GM19395 (cell line): ENCODE measurements at regions not wholly inside any gene's neighbourhood (a gene's known extent, or its start where the extent isn't known, plus 50 kb on each side); places are given as distances from the start of the nearest gene placed in this dataset.
"Not testable (repeated sequence)": the region's sequence is repeated elsewhere in the genome, so short reads cannot be mapped to it uniquely, and the experiment has no call there.

Experiments
- ATAC-seq: cut with Tn5 transposase; IDR thresholded peaks from one replicate; pipeline ENCODE4 v1.9.1; 2021; ENCODE audit warnings: mild to moderate bottlenecking, moderate library complexity; ENCODE audit not compliant: unreplicated experiment

DNA sequence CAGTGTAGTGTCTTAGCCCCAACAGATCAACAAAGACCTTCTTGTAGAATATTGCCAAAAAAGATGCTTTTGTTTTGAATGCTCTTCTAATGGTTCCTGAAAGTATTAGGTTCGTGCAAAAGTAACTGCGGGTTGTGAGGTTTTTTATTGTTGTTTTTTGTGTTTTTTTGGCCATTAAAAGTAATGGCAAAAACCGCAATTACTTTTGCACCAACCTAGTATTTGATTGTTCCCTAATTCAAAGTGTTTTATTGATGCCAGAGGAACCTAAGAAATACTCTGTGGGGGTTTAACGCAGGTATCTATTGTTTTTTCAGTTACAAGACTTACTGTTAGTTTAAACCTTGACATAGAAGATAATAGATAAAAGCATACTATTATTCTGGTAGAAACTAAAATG lies 150.8 kb upstream of the DAAM1 start:
- ATAC-seq = no peak

DNA sequence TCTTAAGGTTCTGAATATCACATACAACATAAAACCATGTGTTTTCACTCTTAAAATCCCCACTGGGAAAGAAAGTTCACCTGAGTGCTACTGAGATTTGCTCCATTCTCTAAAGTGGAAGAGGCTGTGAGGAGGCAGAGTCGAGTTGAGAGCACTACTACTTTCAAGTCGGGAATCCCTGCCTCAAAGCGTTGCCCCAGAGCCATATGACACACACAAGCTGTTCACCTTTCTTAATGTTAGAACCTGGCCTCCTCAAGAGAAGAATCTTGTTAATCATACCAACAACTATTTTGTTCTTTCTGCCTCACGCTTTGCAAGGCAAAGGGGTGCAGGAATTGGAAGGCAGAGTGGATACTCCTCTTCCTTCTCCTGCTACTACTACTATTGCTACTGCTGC lies 149.7 kb upstream of the DAAM1 start:
- ATAC-seq = no peak

DNA sequence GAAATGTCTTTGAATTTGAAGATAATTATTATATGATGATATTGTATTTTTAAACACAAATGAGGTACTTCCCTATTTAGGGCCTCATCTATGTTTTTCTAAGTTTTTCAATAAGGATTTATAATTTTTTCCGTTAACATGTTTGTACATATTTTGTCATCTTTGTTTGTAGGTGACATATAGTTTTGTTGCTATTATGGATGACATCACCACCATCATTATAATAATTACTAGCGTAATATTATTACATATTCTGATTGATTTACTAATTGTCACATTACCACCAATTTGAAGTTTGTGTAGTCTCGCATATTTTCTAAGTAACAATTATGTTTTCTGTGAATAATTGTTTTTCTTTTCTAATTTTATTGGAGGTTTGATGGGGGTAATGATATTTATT lies 147.2 kb upstream of the DAAM1 start:
- no peak for ATAC-seq

DNA sequence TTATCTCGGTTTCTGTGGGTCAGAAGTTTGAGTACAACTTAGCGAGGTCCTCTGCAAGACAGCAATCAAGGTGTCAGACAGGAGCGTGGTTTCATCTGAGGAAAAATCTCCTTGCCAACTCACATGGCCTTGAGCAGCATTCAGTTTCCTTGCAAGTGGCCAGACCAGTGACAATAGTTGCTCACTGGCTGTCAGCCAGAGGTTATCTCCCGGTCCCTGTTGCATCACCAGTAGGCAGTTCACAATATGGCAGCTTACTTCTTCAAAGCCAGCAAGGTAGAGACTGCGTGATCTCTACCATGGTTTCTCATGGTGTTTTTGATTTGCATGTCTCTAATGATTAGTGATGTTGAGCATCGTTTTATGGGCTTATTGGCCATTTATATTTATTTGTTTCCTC lies 143.8 kb upstream of the DAAM1 start:
- no peak for ATAC-seq

DNA sequence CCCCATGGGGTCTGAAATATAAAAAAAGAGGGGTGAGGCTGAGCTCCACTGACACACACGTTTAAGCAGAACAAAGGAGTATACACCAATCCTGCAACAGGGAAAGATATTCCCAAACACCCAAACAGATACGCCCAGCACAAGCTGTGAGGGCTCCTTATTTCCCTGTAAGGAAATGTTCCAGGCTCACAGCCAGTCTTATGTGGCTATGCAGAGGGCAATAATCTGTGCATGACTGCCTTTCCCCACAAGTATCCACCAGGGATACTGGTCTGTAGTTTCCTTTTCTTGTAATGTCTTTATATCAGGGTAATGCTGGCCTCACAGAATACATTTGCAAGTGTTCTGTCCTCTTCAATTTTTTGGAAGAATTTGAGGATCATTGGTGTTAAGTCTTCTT lies 141.7 kb upstream of the DAAM1 start:
- no peak for ATAC-seq

DNA sequence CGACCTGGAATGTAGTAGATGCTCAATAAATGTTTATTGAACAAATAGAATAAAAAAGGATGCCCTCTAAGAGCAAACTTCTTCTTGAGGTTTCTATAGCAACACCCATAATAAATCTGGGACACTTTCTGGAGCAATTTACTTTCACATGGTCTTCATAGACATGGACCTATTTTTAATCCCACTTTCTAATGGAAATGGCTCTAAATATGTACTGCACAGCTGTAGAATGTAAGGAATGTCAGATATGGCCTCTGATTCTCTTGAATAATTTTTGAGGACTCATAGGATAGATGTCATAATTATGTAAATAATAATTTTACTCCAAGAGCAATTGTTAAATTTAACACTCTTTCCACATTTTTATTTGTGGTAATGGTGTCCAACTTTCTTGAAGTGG lies 133.5 kb upstream of the DAAM1 start:
- no peak for ATAC-seq

DNA sequence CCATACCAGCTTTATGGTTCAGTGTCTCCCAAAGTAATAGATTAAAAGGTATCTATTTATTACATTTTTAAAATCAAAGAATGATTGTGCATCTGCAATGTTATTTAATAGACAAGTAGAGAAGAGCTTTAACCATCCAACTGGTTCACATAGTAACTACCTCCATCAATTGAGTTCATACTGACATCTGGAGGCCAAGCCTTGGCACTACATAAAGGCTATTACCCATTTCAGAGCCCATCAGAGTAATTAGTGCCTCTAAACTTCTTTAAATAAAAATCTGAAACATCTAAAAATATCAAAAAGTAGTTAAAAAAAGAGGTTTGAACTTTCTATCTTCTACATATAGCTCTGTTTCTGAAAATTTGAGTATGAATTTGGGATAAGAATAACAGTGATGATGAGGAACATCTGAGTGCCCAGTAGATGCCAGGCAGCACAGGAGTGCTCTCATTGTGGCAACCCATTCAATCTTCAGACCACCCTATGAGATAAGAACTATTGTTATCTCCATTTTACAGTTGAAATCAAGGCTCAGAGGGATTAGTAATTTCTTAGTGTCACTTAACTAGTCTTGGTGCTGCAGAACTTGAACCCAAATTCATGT lies 132.9 kb upstream of the DAAM1 start:
- peak; percentile 88 for ATAC-seq

DNA sequence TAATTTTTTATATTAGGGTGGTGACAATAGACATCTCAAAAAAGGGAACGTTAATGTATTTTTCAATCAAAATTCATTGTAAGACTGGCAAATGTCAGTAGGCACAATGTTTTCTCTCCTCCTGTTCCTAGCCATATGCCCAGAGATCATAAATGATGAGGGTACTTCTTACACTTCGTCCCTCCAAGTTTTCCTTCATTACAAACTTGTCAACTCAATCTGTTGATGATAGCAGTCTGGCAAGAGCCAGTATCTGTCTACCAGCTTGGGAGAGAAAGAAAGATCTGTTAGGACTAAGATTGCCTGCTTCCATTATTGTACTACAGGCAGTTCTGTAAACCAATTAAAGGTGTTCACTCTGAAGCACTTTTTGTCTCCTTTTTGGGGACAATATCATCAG lies 130.9 kb upstream of the DAAM1 start:
- ATAC-seq = no peak

DNA sequence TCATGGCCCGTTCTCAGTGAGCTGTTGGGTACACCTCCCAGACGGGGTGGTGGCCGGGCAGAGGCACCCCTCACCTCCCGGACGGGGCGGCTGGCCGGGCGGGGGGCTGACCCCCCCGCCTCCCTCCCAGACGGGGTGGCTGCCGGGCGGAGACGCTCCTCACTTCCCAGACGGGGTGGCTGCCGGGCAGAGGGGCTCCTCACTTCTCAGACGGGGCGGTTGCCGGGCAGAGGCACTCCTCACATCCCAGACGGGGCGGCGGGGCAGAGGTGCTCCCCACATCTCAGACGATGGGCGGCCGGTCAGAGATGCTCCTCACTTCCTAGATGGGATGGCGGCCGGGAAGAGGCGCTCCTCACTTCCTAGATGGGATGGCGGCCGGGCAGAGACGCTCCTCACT lies 129.7 kb upstream of the DAAM1 start:
- ATAC-seq = not testable (repeated sequence)

DNA sequence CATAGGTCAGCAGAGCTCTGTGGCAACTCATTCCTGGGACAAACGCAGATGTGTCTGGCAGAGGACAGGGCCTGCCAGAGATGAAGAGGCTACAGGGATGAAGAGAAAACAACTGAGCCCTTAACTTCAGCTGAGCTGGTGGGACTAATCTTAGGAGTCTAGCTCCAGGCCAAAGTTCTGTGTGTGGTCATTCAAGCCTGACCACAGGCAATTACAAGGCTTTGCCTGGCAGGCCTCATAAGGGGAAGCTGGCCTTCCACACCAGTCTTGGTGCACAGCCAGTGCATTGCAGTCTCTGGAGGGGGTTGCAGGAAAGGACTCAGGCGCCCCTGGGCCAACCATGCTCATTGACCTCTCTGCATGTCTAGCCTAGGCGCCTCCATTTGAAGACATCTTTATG lies 127.6 kb upstream of the DAAM1 start:
- ATAC-seq = no peak

DNA sequence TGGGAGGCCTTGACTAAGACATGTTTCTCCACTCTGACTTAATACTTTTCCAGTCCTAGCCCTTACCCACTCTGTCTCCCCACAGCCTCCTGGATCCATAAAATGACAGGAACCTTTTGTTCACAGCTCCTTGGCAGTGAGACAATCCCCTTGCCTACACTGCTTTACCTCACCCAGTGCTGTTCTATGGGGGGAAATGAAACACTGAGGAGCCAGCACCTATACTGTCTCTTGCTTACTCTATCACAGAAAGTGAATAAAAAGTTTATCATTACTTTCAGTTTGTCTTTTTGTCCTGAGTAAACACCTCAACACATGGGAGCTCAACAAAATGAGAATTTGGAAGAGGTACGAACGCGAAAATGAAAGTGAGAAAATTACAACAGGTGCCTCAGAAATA lies 127.2 kb upstream of the DAAM1 start:
- no peak for ATAC-seq

DNA sequence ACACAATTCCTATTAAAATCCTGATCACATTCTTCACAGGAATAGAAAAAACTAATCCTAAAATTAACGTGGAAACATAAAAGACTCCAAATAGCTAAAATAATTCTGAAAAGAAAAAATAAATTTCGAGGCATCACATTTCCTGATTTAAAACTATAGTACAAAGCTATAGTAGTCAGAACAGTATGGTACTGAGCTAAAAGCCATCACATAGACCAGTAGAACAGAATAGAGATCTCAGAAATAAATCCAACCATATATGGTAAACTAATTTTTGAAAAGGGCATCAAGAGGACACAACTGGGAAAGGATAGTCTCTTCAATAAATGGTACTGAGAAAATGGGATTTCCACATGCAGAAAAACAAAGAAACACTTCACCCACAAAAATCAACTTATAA lies 125.2 kb upstream of the DAAM1 start:
- no peak for ATAC-seq

DNA sequence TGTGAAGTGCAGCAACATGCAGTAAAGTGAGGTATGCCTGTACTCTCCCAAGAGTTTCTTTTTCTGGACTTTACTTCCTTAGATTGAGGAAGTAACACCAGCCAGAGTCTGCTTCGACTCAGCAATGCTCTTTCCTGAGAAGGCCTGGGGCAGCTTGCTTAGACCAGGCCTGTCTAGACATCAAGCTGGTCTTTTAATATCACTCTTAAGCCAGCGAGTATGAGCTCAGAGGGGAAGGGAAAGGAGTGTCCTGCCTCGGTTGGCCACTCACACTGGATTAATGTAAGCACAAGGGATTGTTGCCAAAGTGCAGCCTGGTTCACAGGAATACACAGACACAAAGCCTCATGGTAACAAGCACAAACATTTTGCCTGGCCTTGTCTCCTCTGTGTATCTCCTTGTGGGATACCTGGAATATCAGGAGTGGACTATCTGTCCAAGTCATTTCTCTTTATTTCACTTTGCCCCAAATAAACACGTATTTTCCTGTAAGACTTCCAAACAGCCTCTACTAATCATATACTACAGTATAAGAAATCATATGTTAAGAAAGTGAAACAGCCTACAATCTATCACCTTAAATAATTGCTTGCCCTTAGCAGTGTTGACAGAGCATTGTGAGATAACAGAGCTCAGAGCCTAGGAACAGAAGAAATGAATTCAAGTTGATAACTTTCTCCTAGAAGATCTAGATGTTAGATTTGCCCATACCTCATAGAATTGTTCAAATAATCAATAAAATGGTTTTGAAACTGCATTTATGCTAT lies 121.2 kb upstream of the DAAM1 start:
- ATAC-seq = no peak

DNA sequence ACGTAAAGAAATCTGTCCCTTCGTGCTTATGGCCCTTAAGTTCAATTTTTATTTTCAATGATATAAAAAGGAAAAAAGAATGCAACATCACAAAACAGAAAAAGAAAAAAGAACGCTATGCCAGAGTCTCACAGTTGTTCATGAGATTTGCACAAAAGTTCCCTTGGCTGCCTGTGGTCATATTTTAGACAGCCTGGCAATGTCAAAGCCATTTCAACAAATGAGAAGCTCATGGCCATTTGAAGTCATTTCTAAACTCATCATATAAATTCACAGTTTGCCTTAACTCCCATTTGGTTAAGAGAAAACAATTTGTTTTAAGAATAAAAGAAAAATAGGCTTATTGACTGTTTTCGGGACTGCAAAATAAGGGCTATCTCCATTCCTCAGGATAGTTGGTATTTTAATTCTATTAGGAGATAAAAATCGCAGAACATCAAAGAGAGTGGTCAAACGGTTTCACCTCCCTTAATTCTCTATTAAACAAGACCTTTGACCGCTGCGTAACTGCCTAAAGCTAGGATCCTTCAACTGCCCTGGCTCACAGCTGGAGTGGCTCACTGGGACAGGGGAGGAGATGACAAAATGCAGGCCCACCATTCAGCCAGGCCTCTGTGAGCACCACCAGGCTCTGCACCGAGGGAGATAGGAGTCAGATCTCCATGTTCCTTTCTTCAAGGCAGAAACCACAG lies 119.2 kb upstream of the DAAM1 start:
- no peak for ATAC-seq

DNA sequence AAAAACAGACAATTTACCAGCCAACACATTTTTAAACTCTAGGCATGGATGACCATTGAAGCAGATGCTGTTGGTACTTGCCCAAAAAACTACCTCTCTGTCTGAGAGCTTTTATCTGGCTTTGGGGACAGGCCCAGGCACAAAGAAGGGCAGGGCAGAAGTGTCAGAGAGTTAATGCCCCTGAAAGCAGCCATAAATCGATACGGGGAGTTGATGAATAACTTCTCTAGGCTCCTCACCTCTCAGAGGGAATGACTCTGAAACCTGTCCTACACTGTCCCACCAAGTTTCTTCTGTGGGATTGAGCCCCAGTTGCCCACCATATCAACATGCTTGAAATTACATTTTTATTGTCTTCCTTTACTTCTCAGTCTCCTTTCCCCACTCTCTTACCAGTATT lies 113.0 kb upstream of the DAAM1 start:
- ATAC-seq = no peak

DNA sequence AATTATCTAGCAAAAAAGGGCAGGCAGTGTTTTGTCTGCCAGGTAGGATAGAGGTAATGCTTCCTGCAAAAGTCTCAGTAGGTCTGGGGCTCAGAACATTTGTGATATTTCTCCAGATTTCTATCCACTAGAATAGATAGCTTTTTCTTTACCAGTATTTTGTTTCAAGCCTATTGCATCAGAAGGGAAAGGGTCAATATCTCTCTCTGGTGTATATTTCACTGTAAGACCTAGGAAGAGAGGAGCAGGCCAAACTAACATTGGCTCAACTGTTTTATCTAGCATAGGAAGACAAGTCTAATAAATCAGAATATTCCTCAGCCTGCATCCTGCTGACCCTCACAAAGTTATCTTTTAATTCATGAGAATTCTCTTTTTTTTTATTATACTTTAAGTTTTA lies 106.7 kb upstream of the DAAM1 start:
- ATAC-seq = no peak

DNA sequence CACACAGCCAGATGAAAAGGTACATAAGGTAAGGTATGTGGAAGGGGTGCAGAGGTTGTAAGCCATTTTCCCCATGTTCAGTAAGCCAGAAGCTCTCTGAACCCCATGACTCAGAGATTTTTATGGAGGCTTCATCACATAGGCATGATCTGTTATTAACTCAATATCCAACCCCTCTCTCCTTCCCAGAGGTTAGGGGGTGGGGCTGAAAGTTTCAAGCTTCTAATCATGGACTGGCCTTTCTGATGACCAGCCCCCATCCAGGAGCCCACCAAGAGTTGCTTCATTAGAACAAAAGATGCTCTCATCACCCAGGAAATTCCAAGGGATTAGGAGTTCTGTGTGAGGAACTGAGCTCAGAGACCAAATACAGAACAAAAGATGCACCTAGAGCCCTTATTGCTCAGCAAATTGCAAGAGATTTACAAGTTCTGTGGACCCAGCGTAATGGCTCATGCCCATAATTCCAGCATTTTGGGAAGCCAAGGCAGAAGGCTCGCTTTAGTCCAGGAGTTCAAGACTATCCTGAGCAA lies 103.2 kb upstream of the DAAM1 start:
- no peak for ATAC-seq

DNA sequence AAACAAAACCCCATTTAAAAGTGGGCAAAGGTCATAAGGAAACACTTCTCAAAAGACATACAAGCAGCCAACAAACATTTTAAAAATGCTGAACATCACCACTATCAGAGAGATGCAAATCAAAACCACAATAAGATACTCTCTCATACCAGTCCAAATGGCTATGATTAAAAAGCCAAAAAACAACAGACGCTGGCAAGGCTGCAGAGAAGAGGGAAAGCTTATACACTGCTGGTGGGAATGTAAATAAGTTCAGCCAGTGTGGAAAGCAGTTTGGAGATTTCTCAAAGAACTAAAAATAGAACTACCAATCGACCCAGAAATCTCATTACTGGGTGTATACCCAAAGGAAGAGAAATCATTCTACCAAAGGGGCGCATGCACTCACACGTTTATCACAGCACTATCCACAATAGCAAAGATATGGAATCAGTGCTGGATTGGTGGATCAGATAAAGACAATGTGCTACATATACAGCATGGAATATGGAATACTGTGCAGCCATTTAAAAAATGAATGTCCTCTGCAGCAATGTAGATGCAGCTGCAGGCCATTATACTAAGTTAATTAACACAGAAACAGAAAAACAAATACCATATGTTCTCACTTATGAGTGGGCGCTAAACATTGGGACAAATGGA lies 102.1 kb upstream of the DAAM1 start:
- ATAC-seq = no peak

DNA sequence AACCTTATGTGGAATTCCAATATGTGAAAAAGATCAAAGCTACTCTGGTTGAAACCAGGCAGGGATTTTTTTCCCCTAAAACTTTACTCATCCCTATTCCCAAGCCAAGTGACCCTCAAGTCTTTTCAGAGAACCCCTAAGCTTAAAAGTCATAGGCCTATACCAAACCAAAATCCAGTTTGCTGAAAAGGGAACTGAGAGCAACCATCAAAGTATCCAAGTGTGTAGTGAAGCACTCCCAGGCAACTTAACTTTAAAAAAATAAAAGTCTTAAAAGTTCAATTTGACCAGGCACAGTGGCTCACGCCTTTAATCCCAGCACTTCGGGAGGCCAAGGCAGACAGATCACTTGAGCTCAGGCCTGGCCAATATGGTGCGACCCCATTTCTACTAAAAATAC lies 101.2 kb upstream of the DAAM1 start:
- ATAC-seq = no peak

DNA sequence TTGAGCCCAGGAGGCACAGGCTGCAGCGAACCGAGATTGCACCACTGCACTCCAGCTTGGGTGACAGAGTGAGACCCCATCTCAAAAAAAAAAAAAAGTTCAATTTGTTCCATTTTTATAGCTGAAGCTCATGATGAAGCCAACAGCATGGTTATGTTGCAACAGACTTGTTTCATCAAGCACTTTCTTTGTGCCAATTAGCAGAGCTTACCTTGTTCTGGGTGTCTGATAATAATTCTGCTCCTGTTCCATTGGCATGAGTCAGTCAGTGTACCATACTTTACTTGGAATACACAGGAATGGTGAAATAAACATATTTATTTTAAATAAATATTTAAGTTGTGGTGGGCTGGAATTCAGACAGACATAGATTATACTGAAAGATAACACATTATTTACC lies 100.8 kb upstream of the DAAM1 start:
- no peak for ATAC-seq

DNA sequence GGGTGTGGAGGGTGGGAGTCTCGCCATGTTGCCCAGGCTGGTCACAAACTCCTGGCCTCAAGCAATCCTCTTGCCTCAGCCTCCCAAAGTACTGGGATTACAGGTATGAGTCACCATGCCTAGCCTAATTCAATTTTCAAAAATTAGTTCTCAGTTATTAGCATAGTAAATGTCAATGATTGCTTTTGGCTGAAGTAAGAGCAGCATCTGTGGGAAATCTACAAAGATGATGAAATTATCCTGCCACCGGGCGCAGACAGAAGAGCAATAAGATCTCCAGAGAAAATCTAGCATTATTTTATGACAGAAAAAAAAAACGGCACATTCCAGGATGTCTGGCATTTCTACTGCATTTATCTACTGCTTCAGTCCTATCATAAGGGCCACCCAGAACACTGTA lies 97.9 kb upstream of the DAAM1 start:
- no peak for ATAC-seq

DNA sequence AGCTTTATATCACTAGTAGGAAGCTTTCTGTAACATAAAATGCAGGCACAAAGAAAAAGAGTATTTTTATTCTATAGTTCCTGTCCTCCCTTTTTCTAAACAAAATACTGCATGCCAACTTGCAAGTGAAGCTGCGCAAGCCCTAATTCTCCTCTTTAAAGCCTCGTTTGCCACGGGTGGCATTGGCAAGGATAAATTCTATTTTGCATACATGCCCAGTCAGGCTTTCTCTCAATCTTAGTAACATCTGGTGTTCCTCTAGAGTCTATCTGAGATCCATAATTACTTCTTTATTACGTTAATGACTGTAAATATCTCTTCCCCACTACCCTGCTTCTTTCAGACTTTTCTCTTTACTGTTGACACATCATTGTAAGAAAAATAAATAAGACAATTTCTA lies 97.1 kb upstream of the DAAM1 start:
- ATAC-seq = no peak
